A549 (cell line): ENCODE measurements at regions not wholly inside any gene's neighbourhood (a gene's known extent, or its start where the extent isn't known, plus 50 kb on each side); places are given as distances from the start of the nearest gene placed in this dataset.

Experiments
- CBX2 ChIP-seq: fragments of 200-600 bp; sonication (generic); IDR thresholded peaks from 2 replicates; pipeline ENCODE4 v1.6.1; 2016; ENCODE audit warnings: low read depth, mild to moderate bottlenecking, borderline replicate concordance
- CEBPB ChIP-seq, 2 experiments: fragments of >200 bp in 1 of 2; sonication (Bioruptor Twin) in 1 of 2; formaldehyde crosslinking in 1 of 2; IDR thresholded peaks; 2 replicates each; pipeline ENCODE4 v1.6.1; 2012 to 2016
- EP300 ChIP-seq, 2 experiments: fragments of >200 bp; sonication (Bioruptor Twin); formaldehyde crosslinking; IDR thresholded peaks; 2 replicates in 1 of 2; 3 replicates in 1 of 2; pipeline ENCODE4 v1.6.1; 2016 to 2017
- JUNB ChIP-seq: fragments of >200 bp; sonication (Bioruptor Twin); formaldehyde crosslinking; IDR thresholded peaks from 2 replicates; pipeline ENCODE4 v1.6.1; 2016
- KDM5A ChIP-seq: fragments of 200-600 bp; sonication (generic); IDR thresholded peaks from 2 replicates; pipeline ENCODE4 v1.6.1; 2016; ENCODE audit warnings: antibody characterized with exemption, mild to moderate bottlenecking
- POLR2AphosphoS2 ChIP-seq: conservative IDR thresholded peaks from 2 replicates; pipeline ENCODE4 v1.6.1; 2012; ENCODE audit warnings: low read length, improper control_type of control experiment, inconsistent platforms
- RAD21 ChIP-seq, 2 experiments: fragments of >200 bp in 1 of 2; sonication (Bioruptor Twin) in 1 of 2; formaldehyde crosslinking in 1 of 2; IDR thresholded peaks in 1 of 2; conservative IDR thresholded peaks in 1 of 2; 2 replicates in 1 of 2; 3 replicates in 1 of 2; pipeline ENCODE4 v1.6.1; 2012 to 2018; ENCODE audit warnings: inconsistent platforms in 1 of 2
- TF ChIP-seq, protein P1 (sequence below): fragments of >200 bp; sonication (Bioruptor Twin); formaldehyde crosslinking; IDR thresholded peaks from 3 replicates; pipeline ENCODE4 v1.5.1; 2016
- TF ChIP-seq, protein P2 (sequence below): fragments of 450-650 bp; IDR thresholded peaks from 2 replicates; pipeline ENCODE4 v1.6.1; 2014; ENCODE audit warnings: antibody characterized with exemption

DNA sequence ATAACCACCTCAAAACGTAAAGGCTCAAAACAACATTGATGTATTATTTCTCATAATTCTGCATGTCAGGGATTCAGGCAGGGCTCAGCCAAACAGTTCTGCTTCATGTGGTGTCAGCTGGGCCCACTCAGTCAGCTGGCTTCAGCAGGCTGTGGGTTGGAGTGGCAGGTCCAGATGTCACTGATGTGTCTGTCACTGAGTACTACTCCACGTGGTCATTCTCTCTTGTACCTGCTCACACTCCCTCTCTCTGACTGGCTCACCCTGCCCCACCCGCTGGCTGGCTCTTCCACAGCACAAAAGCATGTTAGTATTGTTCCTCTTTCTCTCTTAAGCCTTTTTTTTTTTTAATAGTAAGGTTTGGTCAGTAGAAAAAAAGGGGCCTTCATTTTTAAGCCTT, 182.4 kb downstream of the DICER1 start:
- TF ChIP-seq KDM5A (no peak), JUNB (no peak), CBX2 (no peak), POLR2AphosphoS2 (no peak), RAD21 (conservative IDR thresholded peaks at IDR 0.05 in 1 of 2, IDR thresholded peaks at IDR 0.05 in 1 of 2) (no peak), EP300 (IDR thresholded peaks at IDR 0.05) (no peak), CEBPB (IDR thresholded peaks at IDR 0.05) (no peak)
- TF ChIP-seq, protein P1, sequence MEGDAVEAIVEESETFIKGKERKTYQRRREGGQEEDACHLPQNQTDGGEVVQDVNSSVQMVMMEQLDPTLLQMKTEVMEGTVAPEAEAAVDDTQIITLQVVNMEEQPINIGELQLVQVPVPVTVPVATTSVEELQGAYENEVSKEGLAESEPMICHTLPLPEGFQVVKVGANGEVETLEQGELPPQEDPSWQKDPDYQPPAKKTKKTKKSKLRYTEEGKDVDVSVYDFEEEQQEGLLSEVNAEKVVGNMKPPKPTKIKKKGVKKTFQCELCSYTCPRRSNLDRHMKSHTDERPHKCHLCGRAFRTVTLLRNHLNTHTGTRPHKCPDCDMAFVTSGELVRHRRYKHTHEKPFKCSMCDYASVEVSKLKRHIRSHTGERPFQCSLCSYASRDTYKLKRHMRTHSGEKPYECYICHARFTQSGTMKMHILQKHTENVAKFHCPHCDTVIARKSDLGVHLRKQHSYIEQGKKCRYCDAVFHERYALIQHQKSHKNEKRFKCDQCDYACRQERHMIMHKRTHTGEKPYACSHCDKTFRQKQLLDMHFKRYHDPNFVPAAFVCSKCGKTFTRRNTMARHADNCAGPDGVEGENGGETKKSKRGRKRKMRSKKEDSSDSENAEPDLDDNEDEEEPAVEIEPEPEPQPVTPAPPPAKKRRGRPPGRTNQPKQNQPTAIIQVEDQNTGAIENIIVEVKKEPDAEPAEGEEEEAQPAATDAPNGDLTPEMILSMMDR, result no peak
- TF ChIP-seq, protein P2, sequence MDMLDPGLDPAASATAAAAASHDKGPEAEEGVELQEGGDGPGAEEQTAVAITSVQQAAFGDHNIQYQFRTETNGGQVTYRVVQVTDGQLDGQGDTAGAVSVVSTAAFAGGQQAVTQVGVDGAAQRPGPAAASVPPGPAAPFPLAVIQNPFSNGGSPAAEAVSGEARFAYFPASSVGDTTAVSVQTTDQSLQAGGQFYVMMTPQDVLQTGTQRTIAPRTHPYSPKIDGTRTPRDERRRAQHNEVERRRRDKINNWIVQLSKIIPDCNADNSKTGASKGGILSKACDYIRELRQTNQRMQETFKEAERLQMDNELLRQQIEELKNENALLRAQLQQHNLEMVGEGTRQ, result no peak
